Astrocyte of the spinal cord (primary cell): ENCODE measurements at regions not wholly inside any gene's neighbourhood (a gene's known extent, or its start where the extent isn't known, plus 50 kb on each side); places are given as distances from the start of the nearest gene placed in this dataset.

Experiments
- DNase-seq: peaks from one replicate; pipeline ENCODE4 v3.0.0; 2011; ENCODE audit warnings: low read depth, low spot score
- H3K4me3 ChIP-seq: 2 replicates; pipeline ENCODE4 v1.5.1; 2011; ENCODE audit warnings: low read depth, mild to moderate bottlenecking, low read length, moderate library complexity
- in situ Hi-C: cut with HindIII; loops from 2 replicates; pipeline ENCODE4 v1.10.0; 2017; ENCODE audit warnings: low sequenced_read_pairs
- TF ChIP-seq, protein P1 (sequence below): IDR thresholded peaks from 2 replicates; pipeline ENCODE4 v1.5.1; 2012; ENCODE audit warnings: low read depth, mild to moderate bottlenecking, low read length, inconsistent platforms

DNA sequence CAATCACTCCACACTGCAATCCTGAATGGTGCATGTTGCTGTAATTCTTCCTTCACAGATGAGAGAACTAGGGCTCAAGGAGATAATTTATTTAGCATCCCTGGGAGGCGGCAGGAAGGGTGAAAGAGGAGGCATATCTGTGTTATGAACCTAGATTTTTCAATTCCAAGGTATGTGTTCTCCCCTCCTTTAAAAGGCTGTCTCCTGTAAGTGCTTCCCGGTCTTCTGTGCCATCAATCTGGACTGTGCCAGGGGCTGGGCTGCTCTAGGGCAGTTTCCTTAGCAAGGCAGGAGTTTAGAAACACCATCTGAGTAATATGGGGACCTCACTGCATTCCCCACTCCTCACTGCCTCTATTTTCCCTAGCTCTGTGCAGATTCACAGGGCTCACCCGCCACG is 185.0 kb downstream of the RFC3 start:
- in situ Hi-C loops, result no loop called here
- H3K4me3 ChIP-seq, result no peak overlapping the region
- TF ChIP-seq, protein P1, sequence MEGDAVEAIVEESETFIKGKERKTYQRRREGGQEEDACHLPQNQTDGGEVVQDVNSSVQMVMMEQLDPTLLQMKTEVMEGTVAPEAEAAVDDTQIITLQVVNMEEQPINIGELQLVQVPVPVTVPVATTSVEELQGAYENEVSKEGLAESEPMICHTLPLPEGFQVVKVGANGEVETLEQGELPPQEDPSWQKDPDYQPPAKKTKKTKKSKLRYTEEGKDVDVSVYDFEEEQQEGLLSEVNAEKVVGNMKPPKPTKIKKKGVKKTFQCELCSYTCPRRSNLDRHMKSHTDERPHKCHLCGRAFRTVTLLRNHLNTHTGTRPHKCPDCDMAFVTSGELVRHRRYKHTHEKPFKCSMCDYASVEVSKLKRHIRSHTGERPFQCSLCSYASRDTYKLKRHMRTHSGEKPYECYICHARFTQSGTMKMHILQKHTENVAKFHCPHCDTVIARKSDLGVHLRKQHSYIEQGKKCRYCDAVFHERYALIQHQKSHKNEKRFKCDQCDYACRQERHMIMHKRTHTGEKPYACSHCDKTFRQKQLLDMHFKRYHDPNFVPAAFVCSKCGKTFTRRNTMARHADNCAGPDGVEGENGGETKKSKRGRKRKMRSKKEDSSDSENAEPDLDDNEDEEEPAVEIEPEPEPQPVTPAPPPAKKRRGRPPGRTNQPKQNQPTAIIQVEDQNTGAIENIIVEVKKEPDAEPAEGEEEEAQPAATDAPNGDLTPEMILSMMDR, result no peak
- no peak for DNase-seq

DNA sequence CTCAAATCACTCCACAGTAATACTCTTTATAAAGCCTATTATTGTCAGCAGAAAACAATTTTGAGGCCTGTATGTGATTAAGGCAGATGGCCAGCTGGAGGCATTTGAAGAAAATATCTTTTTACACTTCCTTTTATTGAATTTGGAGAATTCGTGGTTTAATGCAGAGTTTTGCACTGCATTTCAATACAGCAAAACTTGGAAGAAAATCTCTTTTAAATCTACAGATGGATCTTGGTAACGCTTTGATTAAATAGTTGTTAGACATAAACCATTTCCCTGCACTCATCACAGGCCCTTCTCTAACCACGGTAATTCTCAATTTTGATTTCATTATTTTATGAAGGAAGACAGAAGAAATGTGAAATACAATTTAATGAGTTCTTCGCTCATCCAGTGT is 185.7 kb downstream of the RFC3 start:
- in situ Hi-C loops, result no loop called here
- TF ChIP-seq, protein P1, result no peak
- no peak for DNase-seq
- no peak overlapping the region for H3K4me3 ChIP-seq

DNA sequence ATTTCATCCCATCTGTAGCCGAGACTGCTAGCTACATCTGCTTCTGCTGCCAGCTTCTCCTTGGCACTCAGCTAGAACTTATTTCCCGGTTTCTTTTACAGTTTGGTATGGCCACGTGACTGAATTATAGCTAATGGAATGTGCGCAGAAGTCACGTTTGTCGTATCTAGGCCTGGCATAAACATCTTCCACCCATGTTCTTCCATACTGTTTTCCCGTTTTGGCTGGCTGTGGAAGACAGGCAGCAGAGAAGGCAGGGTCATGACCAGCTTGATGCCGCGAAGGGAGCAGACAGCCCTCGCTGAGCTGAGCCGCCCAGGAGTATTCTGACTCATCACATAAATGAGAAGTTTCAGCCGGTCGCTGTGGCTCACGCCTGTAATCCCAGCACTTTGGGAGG is 186.7 kb downstream of the RFC3 start:
- TF ChIP-seq, protein P1, result no peak
- H3K4me3 ChIP-seq, result no peak overlapping the region
- no peak for DNase-seq
- in situ Hi-C loops, result no loop called here

DNA sequence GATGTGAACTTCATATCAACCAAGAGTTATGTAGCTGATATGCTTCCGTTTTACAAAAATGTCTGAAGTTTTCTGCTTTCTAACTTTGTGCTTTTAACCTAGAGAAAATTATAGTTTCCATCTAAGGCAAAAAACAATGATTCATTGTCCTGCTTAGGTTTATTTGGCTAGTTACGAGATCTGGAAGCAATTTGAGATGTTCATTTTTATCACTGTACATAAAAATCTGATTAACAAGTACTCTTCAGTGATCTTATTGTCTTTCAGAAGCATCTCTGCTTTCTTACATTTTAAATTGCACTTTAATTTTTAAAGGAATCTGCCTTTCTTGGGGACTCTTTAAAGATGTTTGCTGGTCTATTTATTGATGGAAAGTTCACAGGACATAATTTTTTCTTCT is 188.1 kb downstream of the RFC3 start:
- H3K4me3 ChIP-seq, result no peak overlapping the region
- in situ Hi-C loops, result no loop called here
- TF ChIP-seq, protein P1, result no peak
- DNase-seq, result no peak

DNA sequence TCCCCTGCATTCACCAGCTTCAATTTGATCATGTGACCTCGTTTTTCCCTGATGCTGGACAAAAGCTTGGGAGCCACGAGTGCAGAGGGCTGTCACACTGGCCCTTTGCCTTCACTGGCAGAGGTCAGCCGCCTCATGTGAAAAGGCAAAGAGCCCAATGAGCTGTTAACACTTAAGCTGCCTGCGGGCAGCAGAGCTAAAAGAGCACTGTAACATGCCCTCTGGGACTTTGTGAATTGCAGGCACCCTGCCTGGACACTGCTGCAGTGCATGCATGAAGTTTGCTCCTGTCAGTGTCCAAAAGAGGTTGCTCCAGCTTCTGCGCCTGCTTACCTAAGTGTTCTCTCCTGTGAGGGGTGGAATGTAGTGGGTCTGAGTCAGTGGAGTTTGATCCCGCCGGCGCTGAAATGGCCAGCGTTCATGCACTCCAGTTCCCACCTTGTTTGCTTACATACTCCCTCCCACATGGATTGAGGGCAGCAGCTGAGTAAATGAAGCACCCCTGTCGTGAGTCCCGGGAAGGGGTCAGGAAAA is 193.7 kb downstream of the RFC3 start:
- no peak overlapping the region for H3K4me3 ChIP-seq
- TF ChIP-seq, protein P1, result no peak
- peak; percentile 21 for DNase-seq
- in situ Hi-C loops, result no loop called here

DNA sequence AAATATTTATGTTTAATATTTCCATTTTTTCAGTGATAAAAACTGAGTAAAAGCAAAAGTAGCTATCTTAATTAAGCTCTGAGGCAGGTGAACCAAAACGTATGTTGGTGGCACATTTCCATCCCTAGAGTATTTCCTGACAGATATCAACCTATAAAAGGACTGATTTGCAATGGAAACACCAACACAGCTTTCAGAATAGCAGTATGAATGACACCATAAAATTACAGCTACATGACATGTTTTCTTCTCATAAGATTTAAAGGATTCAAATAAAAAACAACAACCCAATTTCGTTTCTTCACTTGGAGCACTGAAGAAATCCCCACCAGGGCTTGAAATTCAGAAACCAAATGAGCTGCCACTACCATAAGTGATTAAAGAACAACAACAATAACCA is 194.4 kb downstream of the RFC3 start:
- no peak for DNase-seq
- in situ Hi-C loops, result no loop called here
- no peak overlapping the region for H3K4me3 ChIP-seq
- TF ChIP-seq, protein P1, result no peak

DNA sequence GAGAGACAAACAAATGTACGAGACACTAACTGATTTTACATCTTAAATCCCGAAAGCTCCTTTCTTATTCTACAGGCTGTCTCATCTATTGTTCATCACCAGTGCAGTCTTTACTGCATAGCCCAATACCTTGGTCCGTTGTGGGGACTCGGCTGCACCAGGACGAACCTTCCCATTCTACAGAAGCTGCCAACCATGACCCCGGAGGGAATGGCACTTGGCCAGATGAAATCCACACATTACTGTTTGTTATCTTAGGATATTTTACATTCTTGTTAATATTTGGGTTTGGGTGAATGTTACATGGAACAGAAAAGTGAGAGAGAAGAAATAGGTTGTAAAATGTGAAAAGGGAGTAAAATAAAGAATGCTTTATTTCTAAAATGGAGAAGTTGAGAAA is 195.1 kb downstream of the RFC3 start:
- DNase-seq, result no peak
- in situ Hi-C loops, result no loop called here
- H3K4me3 ChIP-seq, result no peak overlapping the region
- TF ChIP-seq, protein P1, result no peak
